ENCODE measurements at regions not wholly inside any gene's neighbourhood (a gene's known extent, or its start where the extent isn't known, plus 50 kb on each side); places are given as distances from the start of the nearest gene placed in this dataset.
A peak's percentile ranks its signal among the peaks of the same experiment; 100 is the strongest.

- H3K27me3 ChIP-seq: peaks cover 0 to 8% (median 0%) of the 10 kb centered on the region in 3 donors
- TF ChIP-seq CTCF (IDR thresholded peaks at IDR 0.05): no peak
- TF ChIP-seq EP300 (IDR thresholded peaks at IDR 0.05): no peak
- TF ChIP-seq POLR2AphosphoS5 (IDR thresholded peaks at IDR 0.05): no peak
- TF ChIP-seq POLR2A (IDR thresholded peaks at IDR 0.05): no peak
- peaks cover 0 to 23% (median 5%) of the 10 kb centered on the region in 4 donors for H3K4me1 ChIP-seq
- WGBS, 5 donors: 69 to 86% (median 79%) methylated on average over 3 of the region's 3 CpGs
- intact Hi-C loops (cut with DNase I; ENCODE audit: low total_unique reads): no loop called here
- no peaks in the 10 kb centered on the region for H3K36me3 ChIP-seq
- no peak overlapping the region for H3K4me3 ChIP-seq
- no peak overlapping the region for H3K27ac ChIP-seq
- H3K9me3 ChIP-seq: no peaks in the 10 kb centered on the region
- DNase-seq: no peak
Observed at GRCh38 chr11:119531056-119531455, 108.1 kb upstream of the THY1 start.

- no peak overlapping the region for H3K27ac ChIP-seq
- intact Hi-C loops (cut with DNase I; ENCODE audit: low total_unique reads): no loop called here
- H3K27me3 ChIP-seq: peaks cover 0 to 8% (median 0%) of the 10 kb centered on the region in 3 donors
- no peak overlapping the region for H3K4me3 ChIP-seq
- TF ChIP-seq POLR2A (IDR thresholded peaks at IDR 0.05) (no peak), EP300 (IDR thresholded peaks at IDR 0.05) (no peak), POLR2AphosphoS5 (IDR thresholded peaks at IDR 0.05) (no peak), CTCF (IDR thresholded peaks at IDR 0.05) (no peak)
- H3K9me3 ChIP-seq: no peaks in the 10 kb centered on the region
- peaks cover 0 to 23% (median 5%) of the 10 kb centered on the region in 4 donors for H3K4me1 ChIP-seq
- no peaks in the 10 kb centered on the region for H3K36me3 ChIP-seq
- WGBS, 5 donors: 29 to 63% (median 46%) methylated on average over 6 of the region's 6 CpGs
- peak in 1 of 2 donors; percentile 50 for DNase-seq
Observed at GRCh38 chr11:119530509-119530908, 107.5 kb upstream of the THY1 start.

GRCh38 chr11:119529936-119530335 is 107.0 kb upstream of the THY1 start:
- H3K4me1 ChIP-seq: peaks cover 0 to 23% (median 5%) of the 10 kb centered on the region in 4 donors
- 37 to 75% (median 64%) methylated on average over 4 of the region's 4 CpGs for WGBS, 5 donors
- H3K27ac ChIP-seq: no peak overlapping the region
- intact Hi-C loops (cut with DNase I; ENCODE audit: low total_unique reads): no loop called here
- H3K9me3 ChIP-seq: no peaks in the 10 kb centered on the region
- DNase-seq: no peak
- TF ChIP-seq EP300 (IDR thresholded peaks at IDR 0.05): no peak
- TF ChIP-seq CTCF (IDR thresholded peaks at IDR 0.05): no peak
- TF ChIP-seq POLR2AphosphoS5 (IDR thresholded peaks at IDR 0.05): no peak
- TF ChIP-seq POLR2A (IDR thresholded peaks at IDR 0.05): no peak
- H3K36me3 ChIP-seq: no peaks in the 10 kb centered on the region
- H3K4me3 ChIP-seq: no peak overlapping the region
- peaks cover 0 to 8% (median 0%) of the 10 kb centered on the region in 3 donors for H3K27me3 ChIP-seq

GRCh38 chr11:119529063-119529845 is 106.3 kb upstream of the THY1 start:
- WGBS, 5 donors: 75 to 82% (median 78%) methylated on average over 10 to 11 of the region's 11 CpGs
- no peak for DNase-seq
- Histone ChIP-seq H3K4me3 (no peak overlapping the region), H3K4me1 (peaks cover 0 to 20% (median 4%) of the 10 kb centered on the region in 4 donors), H3K27me3 (peaks cover 0 to 8% (median 0%) of the 10 kb centered on the region in 3 donors), H3K36me3 (no peaks in the 10 kb centered on the region), H3K9me3 (no peaks in the 10 kb centered on the region), H3K27ac (no peak overlapping the region)
- intact Hi-C loops (cut with DNase I; ENCODE audit: low total_unique reads): no loop called here
- TF ChIP-seq POLR2A (IDR thresholded peaks at IDR 0.05) (no peak), EP300 (IDR thresholded peaks at IDR 0.05) (no peak), CTCF (IDR thresholded peaks at IDR 0.05) (no peak), POLR2AphosphoS5 (IDR thresholded peaks at IDR 0.05) (no peak)
